Kidney (tissue), 13 donors: ENCODE measurements at regions not wholly inside any gene's neighbourhood (a gene's known extent, or its start where the extent isn't known, plus 50 kb on each side); places are given as distances from the start of the nearest gene placed in this dataset.

Experiments used
- DNase-seq, 5 donors: peaks; one replicate each; pipeline ENCODE4 v3.0.0-alpha.2; 2013 to 2020
- FAIRE-seq: peaks from 2 replicates; lab custom pipeline; 2012; peaks lifted over from hg19 to GRCh38; lab: Jason Lieb, UNC
- H3K27ac ChIP-seq, 2 donors: one replicate each; pipeline ENCODE4 v1.7.0; 2013; ENCODE audit warnings: low read depth in 2 of 2, low read length in 2 of 2, inconsistent platforms in 1 of 2
- H3K27me3 ChIP-seq: one replicate; pipeline ENCODE4 v1.7.1; 2013; ENCODE audit warnings: low read length, inconsistent platforms; ENCODE audit not compliant: control insufficient read depth, insufficient read depth
- H3K36me3 ChIP-seq, 3 donors: one replicate each; pipeline versions ENCODE4 v1.7.0 to v1.7.1; 2013; ENCODE audit warnings: low read length in 3 of 3, control low read depth in 1 of 3, inconsistent platforms in 1 of 3; ENCODE audit not compliant: insufficient read depth in 3 of 3, control insufficient read depth in 2 of 3
- H3K4me1 ChIP-seq, 3 donors: one replicate each; pipeline versions ENCODE4 v1.7.0 to v1.7.1; 2013; ENCODE audit warnings: low read length in 3 of 3, inconsistent platforms in 1 of 3, low read depth in 1 of 3; ENCODE audit not compliant: control insufficient read depth in 2 of 3, insufficient read depth in 2 of 3
- H3K4me3 ChIP-seq, 3 donors: one replicate each; pipeline versions ENCODE4 v1.7.0 to v1.8.1; 2013; ENCODE audit warnings: low read length in 3 of 3, control low read depth in 1 of 3, inconsistent platforms in 1 of 3
- H3K9ac ChIP-seq, 3 donors: one replicate each; pipeline versions ENCODE4 v1.7.0 to v1.7.1; 2013; ENCODE audit warnings: low read length in 3 of 3, control low read depth in 1 of 3, inconsistent platforms in 1 of 3
- H3K9me3 ChIP-seq, 3 donors: one replicate each; pipeline versions ENCODE4 v1.7.0 to v1.7.1; 2013; ENCODE audit warnings: low read length in 3 of 3, control low read depth in 1 of 3, inconsistent platforms in 1 of 3; ENCODE audit not compliant: control insufficient read depth in 2 of 3, insufficient read depth in 1 of 3
- CTCF ChIP-seq: IDR thresholded peaks from 3 replicates; pipeline ENCODE4 v1.5.1; 2012; ENCODE audit warnings: mild to moderate bottlenecking, moderate library complexity, borderline replicate concordance; ENCODE audit not compliant: insufficient read depth; ENCODE audit errors: extremely low read depth
- intact Hi-C: fragments of 100-400 bp; cut with DNase I; formaldehyde crosslinking; loops from one replicate; pipeline ENCODE4 v1.11.1; 2022
- donor health status: control.
- donor health status: control.
- donor health status: control.
- donor health status: control.
- donor health status: control.
- donor health status: DM: yes; HTN: yes; CAD: no.
- donor health status: Normal renal cell carcinoma (clear cell type).

GRCh38 chr19:27844261-27844660 lies 1368.7 kb downstream of the UQCRFS1 start:
- no peak overlapping the region for H3K27ac ChIP-seq
- peaks cover 0 to 12% (median 0%) of the 10 kb centered on the region in 3 donors for H3K9me3 ChIP-seq
- H3K9ac ChIP-seq = no peak overlapping the region
- H3K4me3 ChIP-seq = no peak overlapping the region
- H3K4me1 ChIP-seq = no peaks in the 10 kb centered on the region
- DNase-seq (no peak), FAIRE-seq (no peak)
- H3K27me3 ChIP-seq = no peaks in the 10 kb centered on the region
- no peak for TF ChIP-seq CTCF
- intact Hi-C loops = no loop called here
- H3K36me3 ChIP-seq = no peaks in the 10 kb centered on the region

- Histone ChIP-seq H3K27ac (no peak overlapping the region), H3K9me3 (peaks cover 0 to 12% (median 0%) of the 10 kb centered on the region in 3 donors), H3K4me1 (no peaks in the 10 kb centered on the region), H3K4me3 (no peak overlapping the region), H3K36me3 (no peaks in the 10 kb centered on the region), H3K27me3 (no peaks in the 10 kb centered on the region), H3K9ac (no peak overlapping the region)
- TF ChIP-seq CTCF = no peak
- intact Hi-C loops = no loop called here
- no peak for FAIRE-seq
- no peak for DNase-seq
Observed at GRCh38 chr19:27843861-27844260, 1369.1 kb downstream of the UQCRFS1 start.

GRCh38 chr19:27833031-27833430 lies 1379.9 kb downstream of the UQCRFS1 start:
- Histone ChIP-seq H3K27me3 (no peaks in the 10 kb centered on the region), H3K9me3 (no peaks in the 10 kb centered on the region), H3K27ac (no peak overlapping the region), H3K9ac (no peak overlapping the region), H3K4me3 (no peak overlapping the region), H3K36me3 (no peaks in the 10 kb centered on the region), H3K4me1 (no peaks in the 10 kb centered on the region)
- FAIRE-seq (no peak), DNase-seq (no peak)
- intact Hi-C loops = no loop called here
- TF ChIP-seq CTCF = no peak

GRCh38 chr19:27828829-27829228 lies 1384.1 kb downstream of the UQCRFS1 start:
- FAIRE-seq (no peak), DNase-seq (no peak)
- H3K4me1 ChIP-seq = no peaks in the 10 kb centered on the region
- H3K36me3 ChIP-seq = no peaks in the 10 kb centered on the region
- H3K9me3 ChIP-seq = no peaks in the 10 kb centered on the region
- intact Hi-C loops = no loop called here
- H3K27me3 ChIP-seq = no peaks in the 10 kb centered on the region
- TF ChIP-seq CTCF = no peak
- H3K27ac ChIP-seq = no peak overlapping the region
- H3K9ac ChIP-seq = no peak overlapping the region
- no peak overlapping the region for H3K4me3 ChIP-seq
